ENCODE measurements at regions not wholly inside any gene's neighbourhood (a gene's known extent, or its start where the extent isn't known, plus 50 kb on each side); places are given as distances from the start of the nearest gene placed in this dataset.

DNA sequence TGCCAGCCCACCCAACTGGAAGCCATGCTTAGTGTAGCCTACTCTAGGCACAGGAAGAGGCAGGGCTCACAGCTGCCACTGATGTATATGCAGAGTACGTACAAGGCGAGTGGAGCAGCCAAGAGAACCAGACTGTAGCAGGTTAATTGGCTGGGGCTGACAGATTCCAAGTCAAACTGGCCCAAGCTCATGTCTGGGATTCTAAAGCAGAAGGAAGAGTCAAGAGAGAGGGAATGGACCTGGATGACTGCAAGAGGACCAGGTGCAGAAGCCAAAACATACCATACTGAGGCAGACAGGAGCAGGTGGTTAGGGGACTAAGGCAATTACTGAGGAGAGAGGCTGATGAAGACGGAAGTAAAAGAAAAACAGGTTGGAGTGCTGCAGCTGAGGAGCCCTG lies 51.3 kb upstream of the LRRN2 start:
- no peak for DNase-seq (ENCODE audit: low read depth)

DNA sequence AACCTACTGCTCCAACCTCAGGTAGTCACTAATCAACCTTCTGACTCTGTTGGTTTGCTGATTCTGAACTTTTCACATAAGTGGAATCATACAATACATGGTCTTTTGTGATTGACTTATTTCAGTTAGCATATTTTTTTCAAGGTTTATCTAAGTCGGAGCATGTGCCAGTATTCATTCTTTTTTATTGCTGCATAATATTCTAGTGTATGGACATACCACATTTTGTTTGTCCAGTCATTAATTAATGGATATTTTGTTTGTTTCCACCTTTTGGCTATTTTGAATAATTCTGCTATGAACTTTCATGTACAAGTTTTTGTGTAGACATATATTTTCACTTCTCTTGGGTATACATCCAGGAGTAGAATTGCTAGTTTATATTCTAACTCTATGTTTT lies 53.0 kb upstream of the LRRN2 start:
- no peak for DNase-seq (ENCODE audit: low read depth)

DNA sequence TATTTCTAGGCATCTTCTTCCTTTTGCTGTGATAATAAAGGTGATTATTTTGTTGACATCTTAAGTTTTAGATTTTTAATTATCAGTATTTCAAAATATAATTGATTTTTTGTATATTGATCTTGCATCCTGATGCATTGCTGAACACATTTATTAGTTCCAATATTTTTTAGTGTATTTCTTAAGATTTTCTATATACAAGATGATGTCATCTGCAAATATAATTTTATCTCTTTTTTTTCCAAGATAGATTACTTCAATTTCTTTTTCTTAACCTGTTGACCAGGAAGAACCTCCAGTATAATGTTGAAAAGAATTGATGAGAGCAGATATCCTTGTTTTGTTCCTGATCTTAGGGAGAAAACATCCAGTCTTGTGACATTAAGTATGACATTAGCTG lies 54.8 kb upstream of the LRRN2 start:
- no peak for DNase-seq (ENCODE audit: low read depth)

DNA sequence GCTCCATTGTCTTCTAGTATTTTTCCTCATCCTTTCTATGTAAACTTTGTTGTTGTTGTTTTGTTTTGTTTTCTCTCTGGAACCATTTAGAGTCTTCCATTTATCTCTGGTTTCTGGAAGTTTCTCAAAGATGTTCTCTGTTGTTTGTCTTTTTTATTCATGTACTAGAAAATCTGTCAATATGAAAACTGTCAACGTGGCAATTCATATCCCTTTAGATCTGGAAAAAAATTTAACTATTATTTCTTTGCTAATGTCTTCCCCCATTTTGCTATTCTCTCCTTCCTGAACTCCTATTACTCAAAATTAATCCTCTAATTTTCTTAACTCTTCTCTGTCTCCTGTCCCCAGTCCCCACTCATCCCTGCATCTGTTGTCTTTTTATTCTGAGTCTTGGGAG lies 55.9 kb upstream of the LRRN2 start:
- DNase-seq (ENCODE audit: low read depth): no peak

DNA sequence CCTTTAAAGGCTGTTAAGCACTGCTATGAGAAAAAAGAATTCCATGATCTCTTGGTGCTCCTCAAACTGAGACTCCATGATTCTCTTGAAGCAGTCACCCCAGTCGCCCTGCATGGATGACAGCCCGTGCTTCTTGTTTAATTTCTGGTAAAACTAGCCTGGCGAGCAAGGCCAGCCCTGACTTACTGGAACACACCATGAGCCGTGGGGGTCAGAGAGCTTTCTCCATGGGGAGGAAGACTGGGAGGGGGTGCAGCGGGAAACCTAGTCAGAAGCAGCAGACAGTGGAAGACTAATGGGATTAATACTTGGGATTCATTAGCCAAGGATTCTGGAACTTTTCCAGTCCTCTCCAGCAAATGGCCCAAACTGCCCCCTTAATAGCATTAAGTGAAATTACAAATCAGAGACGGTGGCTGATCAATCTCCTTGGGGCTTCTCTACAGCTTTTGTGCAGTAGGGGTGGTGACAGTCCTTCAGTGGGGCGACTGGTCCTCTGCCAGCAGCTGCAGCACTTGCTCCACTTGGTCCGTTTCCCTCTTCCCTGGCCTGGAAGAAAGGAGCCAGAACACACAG lies 57.2 kb upstream of the LRRN2 start:
- DNase-seq (ENCODE audit: low read depth): no peak

DNA sequence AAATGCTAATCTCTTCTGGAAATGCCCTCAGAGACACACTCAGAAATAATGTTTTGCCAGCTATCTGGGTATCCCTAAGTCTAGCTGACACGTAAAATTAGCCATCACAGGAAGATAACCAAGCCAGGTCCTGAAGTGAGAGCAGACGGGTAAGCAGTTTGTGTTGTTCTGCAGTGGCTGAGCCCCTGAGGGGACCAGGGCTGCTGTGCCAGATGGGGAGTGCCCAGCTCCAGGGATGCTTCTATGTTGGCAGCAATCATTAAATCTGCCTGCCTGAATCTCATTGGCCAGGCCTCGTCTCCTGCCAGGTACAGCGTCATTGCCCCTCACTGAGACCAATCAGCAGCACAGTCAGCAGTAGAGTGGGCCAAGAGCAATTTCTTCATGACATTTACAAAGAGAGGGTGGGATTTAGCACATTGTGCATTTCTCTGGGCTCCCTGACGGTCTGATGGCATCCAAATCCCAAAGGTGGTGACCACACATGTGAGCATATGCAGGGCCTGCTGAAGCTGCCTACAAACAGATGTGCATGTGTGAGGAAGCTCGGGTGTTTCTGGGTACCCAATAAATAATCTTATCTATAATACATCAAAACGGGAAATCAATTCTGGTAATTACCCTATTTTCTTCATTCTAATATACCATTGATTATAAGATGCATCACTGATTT lies 58.7 kb upstream of the LRRN2 start:
- no peak for DNase-seq (ENCODE audit: low read depth)

DNA sequence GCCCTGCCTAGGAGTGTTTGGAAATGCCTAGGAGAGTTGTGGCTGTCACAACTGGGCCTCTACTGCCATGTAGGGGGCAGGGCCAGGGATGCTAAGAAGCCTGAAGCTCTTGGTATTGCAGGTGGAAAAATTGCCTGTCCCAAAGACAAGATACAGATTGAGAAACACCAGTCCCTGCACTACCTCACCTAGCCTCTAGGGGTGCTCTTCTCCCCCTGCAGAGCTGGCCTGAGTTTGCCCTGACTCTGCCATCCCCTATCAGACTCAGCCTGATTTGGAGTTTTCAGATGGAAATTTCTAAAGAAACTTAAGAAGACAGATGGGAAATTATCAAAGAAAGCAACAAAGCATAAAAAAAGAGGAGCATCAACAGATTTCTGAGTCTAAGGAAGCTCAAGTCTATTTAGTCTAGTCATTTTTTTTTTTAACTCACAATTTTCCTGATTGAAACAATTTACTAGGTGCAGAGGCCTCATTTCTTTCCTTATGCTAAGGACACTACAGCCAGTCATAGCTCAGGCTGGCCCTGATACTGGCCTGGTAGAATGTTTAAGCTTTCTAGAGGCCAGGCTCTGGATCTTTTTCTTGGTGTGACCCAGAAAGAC lies 61.4 kb upstream of the LRRN2 start:
- DNase-seq (ENCODE audit: low read depth): peak; percentile 48

DNA sequence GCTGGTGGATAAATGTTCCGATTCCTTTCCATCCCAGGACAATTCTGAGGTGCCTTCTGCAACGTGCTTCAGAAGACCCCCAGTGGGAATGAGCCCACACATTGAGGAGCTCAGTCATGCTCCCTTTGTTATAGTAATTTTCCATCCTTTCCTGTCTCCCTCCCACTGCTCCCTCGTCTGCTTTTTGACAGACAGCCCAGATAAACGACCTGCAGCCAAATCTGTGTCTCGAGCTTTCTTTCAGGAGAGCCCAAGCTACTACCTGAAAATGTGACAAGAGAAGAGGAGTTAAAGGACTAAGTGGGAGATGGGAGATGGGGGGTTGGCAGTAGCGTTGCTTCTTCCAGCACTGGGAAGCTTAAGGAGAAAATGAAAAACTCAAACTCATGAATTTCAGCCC lies 65.9 kb upstream of the LRRN2 start:
- DNase-seq (ENCODE audit: low read depth): no peak

DNA sequence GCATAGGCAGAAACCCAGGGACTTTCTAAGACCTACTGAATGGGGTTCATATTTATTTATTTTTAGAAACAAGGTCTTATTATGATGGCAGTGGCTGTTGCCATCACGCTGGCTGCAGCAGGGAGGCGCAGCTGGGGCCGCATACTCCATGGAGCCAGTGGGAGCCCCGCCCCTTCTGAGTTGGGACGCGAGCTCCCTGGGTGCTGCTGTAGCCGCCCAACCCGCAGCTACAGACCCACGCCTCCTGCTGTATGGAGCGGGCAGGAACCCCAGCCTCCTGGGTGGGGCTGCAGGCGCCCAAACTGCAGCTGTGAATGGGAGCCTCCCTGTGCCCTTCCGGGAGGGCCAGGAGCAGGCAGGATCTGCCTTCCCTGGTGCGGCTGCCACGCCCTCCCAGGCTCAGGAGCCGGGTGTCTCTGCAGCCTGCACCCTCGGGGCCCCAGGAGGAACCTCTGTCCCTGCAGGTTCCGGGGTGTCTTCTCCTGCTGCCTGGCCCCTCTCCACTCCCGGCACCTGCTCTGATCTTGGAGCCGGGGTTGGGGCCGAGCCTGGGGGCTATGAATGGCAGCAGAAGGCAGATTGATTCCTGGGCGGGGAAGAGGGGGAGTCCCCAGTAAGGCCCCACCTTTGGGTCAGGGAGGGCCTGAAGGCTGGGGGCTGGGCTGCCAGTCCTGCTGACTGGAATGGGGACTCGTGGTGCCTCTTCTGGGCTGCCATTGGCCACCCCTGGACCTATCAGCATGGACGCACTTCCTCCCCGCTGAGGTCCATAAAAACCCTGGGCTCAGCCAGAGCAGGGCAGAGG lies 66.5 kb upstream of the LRRN2 start:
- DNase-seq (ENCODE audit: low read depth): no peak

DNA sequence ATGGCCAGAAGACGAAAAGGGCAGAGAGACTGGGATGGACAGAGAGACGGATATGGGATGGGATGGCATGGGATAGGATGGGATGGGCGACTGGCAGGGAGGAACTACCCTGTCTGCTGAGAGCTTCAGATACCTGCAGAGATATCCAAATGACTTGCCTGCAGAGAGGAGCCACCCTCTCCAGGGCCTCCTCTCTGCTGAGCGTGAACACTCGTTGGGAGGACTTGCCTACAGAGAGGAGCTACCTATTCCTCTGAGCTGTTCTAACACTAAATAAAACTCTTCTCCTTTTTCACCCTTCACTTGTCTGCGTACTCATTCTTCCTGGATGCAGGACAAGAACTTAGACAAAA lies 67.1 kb upstream of the LRRN2 start:
- no peak for DNase-seq (ENCODE audit: low read depth)

DNA sequence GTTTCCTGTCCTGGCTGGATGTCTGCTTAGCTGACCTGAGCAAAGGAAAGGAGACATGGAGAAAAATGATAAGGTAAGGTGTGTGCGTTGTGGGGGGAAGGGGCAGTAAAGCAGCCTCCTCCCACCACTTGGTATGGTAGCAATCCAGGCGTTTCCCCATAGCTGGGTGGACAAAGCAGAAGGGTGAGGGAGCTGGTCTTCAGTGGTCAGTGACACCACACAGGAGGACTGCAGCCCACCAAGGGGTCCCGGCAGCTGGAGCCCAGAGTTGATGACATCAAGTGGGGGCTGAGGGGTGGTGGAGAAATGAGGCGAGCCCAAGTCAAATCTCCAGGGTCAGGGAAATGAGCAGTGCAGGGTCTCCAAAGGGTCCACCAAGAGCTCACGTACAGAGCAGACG lies 69.3 kb upstream of the LRRN2 start:
- DNase-seq (ENCODE audit: low read depth): no peak

DNA sequence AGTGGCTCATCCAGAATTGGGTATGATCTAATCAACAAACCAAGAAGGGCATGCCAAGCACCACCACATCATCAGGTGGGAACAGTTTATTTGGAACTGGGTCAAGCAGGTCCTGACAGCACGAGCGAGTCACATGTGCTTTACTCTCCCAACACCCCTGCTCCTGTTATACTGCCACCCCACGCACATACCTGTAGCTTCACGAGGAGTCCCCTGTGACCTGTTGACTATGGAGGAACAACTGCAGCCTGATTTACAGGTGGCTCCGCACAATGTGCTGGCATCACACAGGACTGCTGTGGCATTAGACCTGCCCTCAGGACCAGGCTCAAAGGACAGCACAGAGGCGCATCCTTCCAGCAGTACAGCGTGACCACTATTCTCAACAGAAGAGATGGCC lies 70.8 kb upstream of the LRRN2 start:
- DNase-seq (ENCODE audit: low read depth): no peak

DNA sequence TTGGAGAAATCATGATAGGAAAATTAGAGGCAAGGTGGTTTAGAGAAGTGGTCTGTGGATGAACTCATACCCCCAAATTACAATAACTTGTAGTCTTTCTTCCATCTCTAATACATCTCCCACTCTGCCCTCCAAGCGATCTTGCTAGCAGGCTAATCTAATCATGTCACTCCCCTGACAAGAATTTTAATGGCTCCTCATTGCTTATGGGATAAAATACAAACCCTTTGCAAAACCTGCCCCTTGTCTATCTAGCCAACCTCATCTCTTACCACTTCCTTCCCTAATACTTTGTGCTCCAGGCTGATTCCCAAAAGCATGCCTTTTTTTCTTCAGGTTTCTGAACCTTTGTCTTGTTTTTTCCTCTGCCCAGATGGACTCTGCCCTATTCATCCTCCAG lies 71.3 kb upstream of the LRRN2 start:
- no peak for DNase-seq (ENCODE audit: low read depth)

DNA sequence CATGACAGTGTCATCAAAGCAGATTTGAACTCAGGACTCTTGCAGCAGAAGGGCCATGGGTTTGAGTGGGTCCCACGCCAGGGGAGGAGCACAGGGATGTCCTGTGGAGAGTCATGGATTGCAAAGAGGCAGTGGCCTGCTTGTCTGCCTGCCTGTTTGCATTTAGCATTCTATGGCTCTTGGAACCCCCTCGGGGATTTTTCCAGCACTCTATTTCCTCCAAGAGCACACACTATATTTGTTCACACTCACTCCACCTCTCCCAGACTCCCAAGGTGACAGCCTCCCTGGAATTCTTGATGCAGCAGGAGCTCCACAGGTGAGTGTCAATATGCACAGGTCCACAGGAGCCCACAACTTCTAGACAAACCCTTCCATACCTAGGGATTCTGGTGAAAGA lies 73.1 kb upstream of the LRRN2 start:
- DNase-seq (ENCODE audit: low read depth): no peak

DNA sequence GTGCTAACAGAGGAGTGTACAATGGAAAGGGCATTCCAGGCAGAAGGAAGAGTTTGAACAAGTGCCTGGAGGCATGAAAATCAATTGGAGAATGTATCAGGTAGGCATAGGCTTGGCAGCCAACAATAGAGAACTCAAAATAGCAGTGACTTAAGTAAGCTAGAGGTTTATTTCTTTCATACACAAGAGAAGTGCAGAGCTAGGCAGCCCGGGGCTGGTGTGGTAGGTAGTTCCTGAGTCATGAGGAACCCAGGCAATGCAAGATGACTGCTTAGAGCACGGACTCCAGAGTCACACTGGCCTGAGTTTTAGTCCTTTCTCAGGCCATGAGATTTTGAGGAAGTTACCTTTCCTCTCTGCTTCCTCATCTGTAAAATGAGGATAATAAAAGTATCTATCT lies 74.8 kb upstream of the LRRN2 start:
- no peak for DNase-seq (ENCODE audit: low read depth)

DNA sequence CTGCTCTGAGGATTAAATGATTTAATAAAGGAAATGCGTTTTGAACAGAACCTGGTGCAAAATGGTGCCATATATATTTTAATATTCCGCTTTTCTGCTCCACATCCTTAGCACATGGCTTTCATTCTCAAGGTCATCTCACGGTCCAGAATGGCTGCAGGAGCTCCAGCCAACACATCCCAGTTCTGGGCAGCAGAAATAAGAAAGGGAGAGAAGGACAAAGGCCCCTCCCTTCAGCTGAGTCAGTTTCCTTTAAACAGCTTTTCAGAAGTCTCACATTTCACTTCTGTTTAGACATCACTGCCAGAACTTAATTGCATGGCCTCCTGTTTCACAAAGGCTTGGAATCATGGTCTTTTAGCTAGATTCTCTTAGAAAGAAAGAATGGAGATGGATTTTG lies 75.2 kb upstream of the LRRN2 start:
- DNase-seq (ENCODE audit: low read depth): peak; percentile 25

DNA sequence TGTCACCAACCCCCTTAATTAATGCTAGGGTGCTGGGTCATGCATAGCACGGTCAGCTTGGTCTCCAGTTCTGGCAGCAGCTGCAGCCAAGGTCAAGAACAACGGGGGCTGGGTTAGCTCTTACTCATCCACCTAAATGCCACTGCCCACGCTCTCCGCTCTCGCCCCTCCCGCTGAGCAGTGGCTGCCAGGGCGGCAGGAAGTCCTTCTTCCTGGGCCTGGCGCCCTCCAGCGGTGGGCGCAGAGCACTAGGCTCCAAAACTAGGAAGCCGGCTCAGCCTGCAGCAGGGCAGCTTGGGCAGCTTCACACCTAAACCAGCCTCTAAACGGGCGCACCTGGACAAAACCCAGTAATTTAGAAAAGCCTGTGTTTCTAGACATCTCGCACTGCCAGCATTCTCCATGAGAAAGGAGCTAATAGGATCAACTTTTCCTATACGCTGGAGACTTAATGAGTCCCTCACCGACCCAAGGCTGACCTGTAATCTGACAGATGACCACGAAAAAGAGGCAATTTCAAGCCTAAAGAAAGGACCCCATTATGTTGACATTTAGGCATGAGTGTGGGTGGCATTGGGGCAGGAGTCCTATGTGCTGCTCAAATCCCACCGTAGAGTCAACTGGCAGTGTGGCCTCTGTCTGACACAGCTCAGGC lies 78.4 kb upstream of the LRRN2 start:
- peak; percentile 85 for DNase-seq (ENCODE audit: low read depth)

DNA sequence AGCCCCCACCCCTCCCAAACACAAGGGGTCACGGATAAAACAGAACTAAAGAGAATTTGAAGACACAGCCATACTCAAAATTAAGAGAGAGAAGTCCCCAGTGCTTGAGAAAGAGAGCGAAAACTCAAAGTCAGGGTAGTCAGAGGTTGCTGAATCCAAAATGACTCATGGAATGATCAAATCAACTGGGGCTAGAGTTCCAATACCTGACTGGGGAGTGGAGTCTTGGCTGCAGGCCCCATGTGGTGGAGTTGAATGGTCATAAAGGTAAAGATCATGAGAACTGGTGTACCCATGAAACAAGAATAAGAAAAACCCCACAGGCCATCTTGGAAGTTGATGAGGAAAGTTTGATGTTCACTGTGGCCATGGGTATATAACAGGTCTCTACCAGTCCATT lies 84.5 kb upstream of the LRRN2 start:
- DNase-seq (ENCODE audit: low read depth): no peak

DNA sequence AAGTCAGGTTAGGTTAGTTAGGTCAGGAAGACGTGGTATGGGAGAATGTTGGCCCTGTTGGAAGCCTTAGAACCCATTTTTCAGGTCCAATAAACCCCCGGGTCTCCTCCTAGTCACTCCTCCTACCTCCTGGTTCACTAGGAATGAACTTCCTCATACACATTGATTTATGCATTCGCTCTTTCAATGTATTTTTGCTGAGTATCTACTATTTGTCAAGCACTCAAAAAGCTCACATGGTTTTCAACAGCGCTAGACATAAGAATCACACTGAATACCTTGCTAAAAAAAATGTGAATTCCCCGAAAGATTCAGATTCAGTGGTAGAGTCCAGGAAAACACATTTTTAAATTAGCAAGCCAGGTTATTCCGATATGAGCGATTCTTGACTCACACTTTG lies 85.8 kb upstream of the LRRN2 start:
- no peak for DNase-seq (ENCODE audit: low read depth)

DNA sequence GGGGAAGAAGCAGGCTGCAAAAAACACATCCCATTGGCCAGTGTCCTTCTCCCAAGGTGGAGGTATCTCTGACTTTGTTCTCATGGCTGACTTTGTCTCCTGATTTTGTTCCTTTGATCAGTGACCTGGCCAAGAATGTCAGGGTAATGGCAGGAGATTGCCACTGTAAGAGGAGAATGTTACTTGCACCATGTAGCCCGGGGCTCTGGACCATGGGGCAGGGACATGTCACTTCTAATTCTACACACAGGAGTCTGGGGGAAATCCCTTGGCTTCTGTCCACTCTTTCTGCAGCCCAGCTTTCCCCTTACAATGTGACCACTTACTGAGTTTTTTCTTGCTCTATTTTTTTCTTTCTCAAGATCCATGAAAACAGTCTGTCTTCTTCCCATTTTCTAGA lies 87.7 kb upstream of the LRRN2 start:
- no peak for DNase-seq (ENCODE audit: low read depth)

DNA sequence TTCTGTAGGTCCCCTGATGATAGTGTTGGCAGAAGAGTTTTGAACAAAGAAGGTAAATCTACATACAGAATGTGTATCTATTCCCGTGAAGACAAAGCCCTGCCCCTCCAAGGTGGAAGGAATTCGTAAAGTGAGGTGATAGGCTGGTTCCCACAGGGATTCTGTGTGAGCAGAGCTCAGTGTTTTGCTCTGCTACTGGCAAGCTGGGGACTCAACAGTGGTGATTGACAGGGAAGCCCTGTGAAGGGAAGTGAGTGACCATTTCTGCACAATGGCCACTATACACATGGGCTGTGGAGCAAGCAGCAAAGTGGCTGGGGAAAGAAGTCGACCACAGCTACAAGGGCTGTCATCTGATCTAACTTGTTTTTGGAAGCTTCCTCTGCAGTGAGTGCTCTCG lies 90.0 kb upstream of the LRRN2 start:
- no peak for DNase-seq (ENCODE audit: low read depth)

DNA sequence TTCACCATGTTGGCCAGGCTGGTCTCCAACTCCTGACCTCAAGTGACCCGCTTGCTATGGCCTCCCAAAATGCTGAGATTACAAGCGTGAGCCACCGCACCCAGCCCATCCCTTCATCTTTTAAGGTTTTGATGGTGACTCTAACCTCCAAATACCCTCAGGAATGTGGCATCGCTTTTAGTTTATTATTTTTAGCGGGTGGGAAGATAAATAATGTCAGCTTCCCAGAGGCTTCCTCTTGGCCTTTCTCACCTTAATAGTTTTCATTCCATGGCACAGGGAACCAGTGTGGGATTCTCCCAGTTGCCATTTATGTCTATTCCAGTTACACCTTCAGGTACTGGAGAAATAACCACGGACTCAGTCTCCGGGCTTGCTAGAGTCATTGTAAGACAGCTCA lies 92.1 kb upstream of the LRRN2 start:
- DNase-seq (ENCODE audit: low read depth): no peak

DNA sequence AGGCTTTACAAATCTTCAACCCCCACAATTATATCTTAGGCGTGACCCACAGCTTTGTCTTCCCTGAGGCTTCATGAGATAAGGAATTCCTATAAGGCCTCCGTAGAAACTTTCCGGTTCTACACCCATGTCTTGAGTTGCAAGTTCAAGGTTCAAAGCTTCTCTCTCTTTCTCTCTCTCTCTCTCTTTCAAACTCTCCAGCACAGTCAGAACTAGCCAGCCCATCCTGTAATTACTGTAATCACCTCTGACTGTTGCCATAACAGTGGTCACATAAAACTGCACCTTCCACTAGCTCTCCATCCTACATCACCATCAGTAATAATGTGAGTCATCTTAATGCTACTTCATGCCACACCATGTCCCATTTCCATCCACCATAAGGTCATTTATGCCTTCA lies 90.0 kb upstream of the NFASC start:
- no peak for DNase-seq (ENCODE audit: low read depth)
